Body of pancreas (tissue), 4 donors: ENCODE measurements at regions not wholly inside any gene's neighbourhood (a gene's known extent, or its start where the extent isn't known, plus 50 kb on each side); places are given as distances from the start of the nearest gene placed in this dataset.

ENCODE experiments used
- CTCF ChIP-seq, 7 experiments: fragments of 450-650 bp in 4 of 7; fragments of 200-600 bp in 3 of 7; sonication (generic) in 3 of 7; IDR thresholded peaks; one replicate each; pipeline ENCODE4 v1.5.1; 2016 to 2019; ENCODE audit warnings: antibody characterized with exemption in 7 of 7
- POLR2A ChIP-seq, 3 donors: fragments of 450-650 bp; IDR thresholded peaks; one replicate each; pipeline ENCODE4 v1.6.1; 2016; ENCODE audit warnings: antibody characterized with exemption in 3 of 3, mild to moderate bottlenecking in 2 of 3

DNA sequence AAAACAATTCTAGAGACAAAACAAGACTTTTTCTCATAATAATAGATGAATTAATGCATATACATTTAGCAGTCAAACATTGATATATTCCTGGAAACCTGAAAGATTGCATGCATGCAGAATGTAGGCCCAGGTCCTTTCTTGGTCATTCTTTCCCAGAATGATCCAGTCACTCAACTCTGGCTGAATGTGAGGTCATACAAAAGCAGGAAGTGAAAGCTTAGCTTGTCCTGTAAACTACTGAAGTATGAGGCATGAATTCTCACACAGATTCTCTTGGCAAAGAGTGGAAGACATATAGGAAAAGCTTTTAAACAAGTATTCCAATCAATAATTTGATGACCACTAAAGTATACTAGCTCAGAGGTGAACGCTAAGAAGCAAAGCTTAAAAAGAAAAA is 253.9 kb downstream of the PPP1R3A start:
- TF ChIP-seq CTCF (IDR thresholded peaks at IDR 0.05) (no peak), POLR2A (IDR thresholded peaks at IDR 0.05) (no peak)
